Pons (tissue), 1 donor: ENCODE measurements at regions not wholly inside any gene's neighbourhood (a gene's known extent, or its start where the extent isn't known, plus 50 kb on each side); places are given as distances from the start of the nearest gene placed in this dataset.

Experiments
- DNase-seq: peaks from one replicate; pipeline ENCODE4 v3.0.0-alpha.2; 2016; ENCODE audit warnings: low spot score

DNA sequence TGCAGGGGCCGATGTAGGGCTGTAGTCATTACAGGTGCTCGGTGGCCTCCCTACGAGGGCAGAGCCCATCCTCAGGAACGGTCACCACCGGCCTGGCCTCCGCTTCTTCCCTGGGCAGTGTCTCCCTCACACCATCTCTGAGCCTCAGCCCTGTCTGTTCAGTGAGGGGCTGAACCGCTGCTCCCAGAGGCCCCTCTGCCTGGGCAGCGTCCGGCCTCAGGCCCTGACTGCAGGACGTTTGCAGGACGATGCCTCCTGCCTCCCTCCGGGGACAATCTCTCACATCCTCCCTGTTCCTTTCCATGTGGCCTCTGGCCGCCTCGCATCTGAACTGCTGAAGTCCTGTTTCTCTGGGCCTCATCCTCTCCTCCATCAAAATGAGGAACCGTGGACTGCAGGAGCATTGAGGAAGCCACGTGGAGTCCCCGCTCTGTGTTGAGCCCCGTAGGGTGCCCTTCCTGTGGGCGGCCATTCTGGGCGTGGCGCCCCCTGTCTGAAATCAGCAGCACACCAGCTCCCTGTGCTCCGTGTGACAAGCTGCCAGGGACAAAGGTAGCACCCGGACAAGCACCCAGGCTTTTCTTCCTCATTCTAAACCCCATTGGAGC, 933.5 kb downstream of the BRD1 start:
- no peak for DNase-seq

DNA sequence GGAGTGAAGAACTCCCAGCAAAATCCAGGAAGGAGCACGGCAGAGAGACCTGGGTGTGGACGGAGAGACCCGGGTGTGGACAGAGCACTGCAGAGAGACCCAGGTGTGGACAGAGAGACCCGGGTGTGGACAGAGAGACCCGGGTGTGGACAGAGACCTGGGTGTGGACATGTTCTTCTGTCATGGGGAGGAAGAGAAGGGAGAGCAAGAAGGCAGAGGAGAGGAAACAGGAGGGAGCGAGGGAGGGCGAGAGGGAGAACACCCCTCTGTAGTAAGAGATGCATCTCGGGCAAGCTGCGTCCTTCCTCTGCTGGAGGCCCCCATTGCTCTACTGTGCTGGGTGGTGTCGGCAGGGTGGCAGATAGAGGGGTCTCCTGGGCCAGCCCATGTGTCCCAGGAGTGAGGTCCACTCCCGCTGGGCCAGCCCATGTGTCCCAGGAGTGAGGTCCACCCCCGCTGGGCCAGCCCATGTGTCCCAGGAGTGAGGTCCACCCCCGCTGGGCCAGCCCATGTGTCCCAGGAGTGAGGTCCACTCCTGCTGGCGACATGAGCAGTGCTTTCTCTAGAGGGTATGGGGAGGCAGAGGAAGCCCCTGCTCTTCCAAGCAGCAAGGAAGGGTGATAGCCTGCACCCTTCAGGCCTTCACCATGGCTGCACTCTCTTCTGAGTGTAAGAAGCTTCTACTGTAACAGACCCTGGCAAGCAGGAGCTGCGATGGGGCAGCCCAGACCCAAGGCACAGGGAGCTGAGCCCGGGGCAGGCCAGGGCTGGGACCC, 934.2 kb downstream of the BRD1 start:
- DNase-seq: no peak

DNA sequence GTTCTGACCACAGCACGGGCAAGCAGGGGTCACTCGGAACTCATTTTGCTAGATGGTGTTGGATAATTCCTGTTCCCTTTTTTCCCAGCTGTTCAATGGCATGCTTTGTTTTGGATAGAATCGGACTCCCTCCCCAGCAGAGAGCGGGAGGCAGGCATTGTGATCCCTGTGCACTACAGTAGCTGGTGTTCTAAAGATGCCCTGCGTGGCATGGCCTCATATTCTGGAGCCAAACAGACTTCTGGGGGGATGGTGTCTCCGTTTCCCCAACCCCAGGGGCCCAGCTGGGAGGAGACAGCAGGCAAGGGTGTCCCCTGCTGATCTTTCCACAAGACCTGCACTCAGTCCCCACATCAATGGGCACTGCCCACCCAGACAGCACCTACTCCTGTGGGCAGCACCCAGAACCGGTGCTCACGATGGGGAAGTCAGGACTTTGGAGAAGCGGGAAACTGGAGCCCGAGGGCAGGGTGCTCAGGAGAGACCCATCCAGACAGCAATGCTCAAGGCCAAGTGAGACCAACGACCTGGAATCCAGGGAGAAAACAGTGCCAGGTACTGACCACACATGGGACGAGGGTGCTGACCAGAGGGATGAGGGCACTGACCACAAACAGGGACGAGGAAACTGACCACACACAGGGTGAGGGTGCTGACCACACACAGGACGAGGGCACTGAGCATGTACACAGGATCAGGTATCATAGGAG, 934.9 kb downstream of the BRD1 start:
- DNase-seq: peak; percentile 85

DNA sequence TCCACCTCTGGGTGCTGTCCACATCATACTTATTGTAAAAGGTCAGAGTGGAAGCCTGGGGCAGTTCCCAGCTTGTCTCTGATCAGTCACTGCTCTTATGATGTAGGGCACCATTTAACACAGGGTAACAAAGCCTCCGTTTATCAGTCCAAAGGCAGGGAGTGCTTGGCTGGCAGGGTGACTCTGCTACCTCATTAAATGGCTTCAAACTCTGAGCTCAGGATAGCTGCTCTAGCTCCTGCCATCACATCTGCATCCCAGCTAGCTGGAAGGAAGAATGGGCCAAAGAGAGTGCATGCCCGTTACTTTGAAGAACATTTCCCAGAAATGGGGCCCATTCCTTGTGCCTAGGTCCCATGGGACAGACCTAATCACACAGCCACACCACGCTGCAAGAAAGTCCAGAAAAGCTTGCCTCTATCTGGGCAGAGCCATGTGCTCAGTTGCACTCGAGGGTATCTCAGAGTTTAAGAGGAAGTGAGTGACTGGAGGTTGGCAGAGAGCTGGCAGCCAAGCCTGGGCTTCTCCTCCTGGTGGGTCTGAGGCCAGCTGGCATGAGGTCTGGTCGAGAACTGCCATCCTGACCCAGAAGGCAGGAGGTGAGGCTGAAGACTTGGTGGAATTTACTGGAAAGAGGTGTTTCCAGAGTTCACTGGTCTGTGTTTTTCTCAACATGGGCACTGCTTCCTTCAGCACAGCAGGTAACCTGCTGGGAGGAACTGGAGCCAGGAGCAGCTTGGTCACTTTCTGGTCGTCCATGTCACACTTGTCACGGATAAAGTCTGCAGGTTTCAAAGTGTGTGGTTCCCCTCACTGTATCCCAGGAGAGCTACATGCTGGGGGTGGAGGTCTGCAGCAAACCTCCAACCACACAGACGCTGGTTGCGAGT, 935.7 kb downstream of the BRD1 start:
- no peak for DNase-seq

DNA sequence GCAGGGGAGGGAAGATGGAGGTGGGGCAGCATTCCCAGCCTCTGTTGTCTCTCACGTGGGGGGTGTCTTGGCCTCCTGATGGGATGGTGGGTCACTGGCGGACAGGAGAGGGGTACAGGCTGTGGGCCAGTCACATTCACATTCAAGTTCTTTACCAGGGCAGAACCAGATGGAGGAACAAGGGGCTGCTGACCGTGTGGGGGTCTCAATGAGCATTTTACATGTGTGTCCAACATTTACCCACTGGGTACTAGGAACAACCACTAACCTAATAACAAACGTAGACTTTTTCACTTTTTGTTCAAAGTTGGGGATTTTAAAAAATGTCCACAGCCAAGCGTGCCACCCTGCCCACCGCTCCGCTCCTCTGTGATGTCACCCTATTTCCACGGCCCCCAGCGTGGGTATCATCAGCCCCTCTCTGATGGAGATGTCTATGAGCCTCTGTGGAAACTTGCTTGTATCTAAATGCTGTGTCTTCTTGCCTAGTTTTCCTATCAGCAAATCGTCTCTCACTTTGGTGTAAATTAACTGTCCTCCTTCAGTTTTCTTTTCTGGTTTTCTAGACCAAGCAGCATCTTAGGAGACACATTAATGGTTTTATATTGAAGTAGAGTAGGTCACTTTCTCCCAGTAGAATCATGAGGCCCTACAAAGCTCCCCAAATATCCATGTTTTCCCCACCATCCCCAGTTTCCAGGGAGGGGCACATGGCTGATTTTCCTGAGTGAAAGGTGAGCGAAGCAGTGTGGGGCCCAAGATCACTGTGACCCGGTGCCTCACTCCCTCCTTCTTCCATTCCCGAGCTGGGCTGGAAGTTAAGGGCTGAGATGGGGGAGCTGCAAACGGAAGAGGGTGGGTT, 936.7 kb downstream of the BRD1 start:
- DNase-seq: no peak

DNA sequence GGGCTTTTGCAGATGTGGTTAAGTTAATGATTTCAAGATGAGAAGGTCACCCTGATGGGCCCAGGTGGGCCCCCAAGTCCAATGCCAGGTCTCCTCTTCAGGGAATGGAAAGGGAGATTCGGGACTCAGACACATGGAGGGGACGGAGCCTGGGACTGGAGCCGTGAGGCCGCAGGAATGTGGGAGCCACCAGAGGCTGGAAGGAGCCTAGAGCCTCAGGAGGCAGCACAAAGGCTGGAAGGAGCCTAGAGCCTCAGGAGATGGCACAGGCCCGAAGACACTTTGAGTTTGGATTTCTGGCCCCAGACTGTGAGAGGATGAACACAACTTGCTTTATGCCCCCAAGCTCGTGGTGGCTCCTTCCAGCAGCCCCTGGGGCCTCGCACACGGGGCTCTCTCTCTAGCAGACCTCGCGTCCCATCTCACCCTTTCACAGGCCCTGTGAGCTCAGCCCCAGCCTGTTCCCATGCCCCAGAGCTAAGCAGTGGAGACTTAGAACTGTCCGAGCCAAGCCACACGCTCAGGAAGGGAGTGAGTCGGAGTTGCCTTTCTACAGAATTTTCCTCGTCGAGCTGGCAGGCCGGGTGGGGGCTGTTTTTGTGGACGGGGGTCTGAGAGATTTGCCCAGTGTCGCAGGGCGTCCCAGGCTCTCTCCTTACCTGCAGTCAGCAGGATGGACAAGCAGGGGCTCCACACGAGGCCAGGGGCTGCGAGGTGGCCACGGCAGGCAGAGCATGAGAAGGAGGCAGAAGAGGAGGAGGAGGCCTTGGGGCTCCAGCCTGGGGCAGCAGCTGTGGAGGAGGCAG, 937.6 kb downstream of the BRD1 start:
- DNase-seq: no peak

DNA sequence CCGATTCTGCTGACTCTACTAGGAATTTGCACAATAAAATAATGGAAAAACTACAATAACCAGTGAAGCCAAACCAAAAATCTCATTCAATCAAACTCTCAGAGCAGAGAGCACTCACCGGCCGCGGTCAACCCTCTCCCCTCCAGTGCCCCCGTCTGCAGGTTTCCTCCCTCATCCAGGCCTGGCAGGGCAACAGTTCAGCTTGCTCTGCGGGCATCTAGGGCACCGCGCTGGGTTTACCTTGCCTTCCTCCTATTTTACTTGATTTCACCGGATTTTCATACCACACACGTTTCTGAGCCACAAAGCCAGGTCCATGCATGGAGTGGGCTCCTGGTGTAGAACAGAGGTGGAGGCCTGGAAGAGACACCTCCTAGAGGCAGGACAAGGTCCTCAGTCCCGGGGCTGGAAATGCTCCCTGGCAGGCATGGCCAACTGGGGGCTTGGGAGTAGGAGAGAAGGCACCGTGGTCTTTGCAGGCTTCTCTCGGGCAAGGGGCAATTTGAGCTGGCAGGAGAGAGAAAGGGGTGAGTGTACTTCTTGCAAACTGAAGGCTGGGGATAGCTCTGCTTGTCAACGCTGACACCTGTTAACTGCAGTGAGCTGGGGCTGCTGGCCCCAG, 938.4 kb downstream of the BRD1 start:
- DNase-seq: no peak

DNA sequence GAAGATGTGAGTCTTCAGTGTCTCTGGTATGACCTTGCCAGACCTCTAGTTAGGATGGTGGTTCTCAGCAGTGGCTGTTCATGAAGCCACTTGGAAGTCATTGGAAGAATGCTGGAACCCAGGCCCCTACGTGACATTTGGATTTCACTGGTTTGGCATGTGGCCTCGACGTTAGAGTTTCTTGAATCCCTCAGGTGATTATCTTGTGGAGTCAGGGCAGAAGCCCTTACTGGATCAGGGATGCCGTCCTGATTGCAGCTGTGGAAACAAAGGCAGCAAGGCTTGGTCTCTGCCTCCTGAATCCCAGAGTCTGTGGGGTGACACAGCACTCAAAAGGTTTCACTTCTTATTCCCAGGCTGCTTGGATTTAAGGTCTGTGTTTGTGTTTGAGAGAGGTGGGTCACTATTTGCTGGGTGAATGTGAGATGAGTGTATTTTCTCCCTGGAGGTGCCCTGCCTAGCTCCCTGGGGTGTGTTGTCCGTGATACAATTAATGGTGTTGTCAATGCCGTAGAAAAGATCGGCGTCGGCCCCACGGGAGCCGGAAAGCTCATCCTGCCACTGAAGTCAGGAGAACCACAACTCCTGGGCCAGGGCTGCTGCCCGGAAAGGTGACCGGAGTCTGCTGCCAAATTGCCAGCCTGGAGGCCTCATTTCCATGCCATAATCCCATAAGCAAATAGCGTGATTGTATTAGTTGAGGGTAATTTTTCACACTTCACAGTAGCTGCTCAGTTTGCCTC, 939.0 kb downstream of the BRD1 start:
- no peak for DNase-seq

DNA sequence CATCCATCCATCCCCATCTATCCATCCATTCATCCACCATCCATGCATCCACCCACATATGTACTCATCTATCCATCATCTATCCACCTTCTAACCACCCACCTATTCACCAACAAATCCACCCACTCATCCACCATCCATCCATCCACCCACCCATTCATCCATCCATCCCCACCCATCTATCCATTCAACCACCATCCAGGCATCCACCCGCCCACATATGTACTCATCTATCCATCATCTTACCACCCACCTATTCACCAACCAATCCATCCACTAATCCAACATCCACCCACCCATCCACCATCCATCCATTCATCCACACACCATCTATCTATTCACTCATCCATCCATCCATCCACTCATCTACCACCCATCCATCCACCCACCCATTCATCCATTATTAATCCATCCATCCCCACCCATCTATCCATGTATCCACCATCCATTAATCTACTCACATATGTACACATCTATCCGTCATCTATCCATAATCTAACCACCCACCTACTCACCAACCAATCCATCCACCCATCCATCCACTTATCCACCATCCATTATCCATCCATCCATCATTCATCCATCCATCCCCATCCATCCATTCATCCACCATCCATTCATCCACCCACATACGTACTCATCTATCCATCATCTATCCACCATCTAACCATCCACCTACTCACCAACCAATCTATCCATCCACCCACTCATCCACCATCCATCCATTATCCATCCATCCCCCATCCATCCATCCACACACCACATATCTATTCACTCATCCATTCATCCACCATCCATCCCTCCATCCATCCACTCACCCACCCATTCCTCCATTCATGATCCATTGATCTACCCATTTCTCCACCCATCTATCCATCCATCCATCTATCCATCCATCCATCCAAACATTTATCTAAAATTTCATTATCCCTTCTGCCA, 940.0 kb downstream of the BRD1 start:
- DNase-seq: no peak

DNA sequence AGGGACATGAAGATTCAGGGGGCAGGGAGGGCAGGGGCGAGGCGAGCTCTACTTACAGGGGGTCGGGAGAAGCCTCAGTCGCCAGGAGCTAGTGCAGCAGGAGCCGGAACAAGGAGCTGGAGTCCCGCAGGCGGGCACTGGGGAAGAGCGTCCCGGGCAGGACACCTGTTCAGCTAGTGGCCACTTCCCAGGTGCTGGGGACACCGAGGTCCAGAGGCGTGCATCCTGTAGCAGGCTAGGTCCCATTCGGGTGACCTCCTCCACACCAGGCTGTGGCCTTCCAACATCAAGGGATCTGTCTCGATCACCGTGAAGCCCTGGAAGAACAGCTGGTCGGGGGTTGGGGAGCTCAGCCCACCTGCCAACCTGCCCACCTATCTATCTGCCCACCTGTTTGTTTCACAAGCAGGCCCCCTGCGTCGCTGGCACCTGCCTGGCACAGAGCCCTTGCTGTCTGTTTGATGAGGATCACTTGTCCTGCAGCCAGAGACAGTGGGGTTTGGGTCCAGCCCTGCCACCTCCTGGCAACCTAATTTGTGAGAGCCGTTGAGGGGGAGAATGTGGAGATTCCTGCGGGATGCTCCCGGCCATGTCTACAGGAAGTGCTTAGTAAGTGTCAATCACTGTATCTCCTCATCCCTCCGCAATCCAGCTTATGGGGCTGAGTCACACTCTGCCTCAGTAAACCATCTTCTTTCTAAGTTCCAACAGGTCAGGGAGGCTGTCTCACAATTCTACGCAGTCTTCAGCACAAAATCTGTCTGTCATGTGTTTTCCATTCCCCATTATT, 940.9 kb downstream of the BRD1 start:
- no peak for DNase-seq

DNA sequence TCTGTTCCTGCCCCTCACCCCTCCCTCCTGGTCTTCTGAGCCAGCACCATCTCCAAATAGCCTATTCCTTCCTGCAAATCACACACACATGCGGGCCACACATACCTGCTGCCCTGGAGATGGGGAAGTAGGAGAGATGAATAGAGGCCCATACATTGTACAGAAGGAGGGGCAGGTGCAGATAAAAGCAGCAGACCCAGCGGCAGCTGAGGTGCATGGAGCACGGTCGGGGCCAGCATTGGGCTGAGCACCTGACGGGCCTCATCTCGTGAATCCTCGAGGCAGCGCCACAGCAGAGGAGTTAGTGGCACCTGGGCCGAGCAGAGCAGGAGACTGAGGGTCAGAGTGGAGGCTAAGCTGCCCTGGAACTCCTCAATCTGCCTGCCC, 941.8 kb downstream of the BRD1 start:
- DNase-seq: no peak

DNA sequence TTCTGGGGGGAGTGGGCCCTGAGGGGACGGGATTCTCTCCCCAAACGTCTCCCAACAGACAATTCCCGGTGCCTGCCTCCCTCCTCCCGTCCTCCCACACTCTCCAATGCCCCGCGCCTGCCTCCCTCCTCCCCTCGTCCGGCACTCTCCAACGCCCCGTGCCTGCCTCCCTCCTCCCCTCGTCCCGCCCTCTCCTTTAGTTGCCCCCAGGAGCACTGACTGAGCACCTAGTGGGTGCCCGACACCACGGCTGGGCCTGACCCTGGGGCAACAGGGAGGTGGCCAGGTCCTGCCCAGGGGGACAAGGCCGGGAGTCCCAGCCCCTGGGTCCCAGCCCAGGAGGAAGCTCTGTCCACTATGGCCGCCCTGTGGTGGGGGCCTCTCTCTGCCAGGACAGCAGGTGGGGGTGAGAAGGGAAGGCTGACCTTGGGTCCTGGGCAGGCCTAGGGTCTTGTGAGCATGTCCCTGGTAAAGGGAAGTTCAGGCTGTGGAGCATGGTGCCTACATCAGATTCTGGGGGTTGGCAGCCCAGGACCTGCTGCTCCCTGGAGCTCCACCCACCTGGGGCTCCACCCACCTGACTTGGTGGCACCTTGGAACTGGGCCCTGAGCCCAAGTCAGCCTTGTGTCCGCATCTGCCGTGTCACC, 942.3 kb downstream of the BRD1 start:
- no peak for DNase-seq

DNA sequence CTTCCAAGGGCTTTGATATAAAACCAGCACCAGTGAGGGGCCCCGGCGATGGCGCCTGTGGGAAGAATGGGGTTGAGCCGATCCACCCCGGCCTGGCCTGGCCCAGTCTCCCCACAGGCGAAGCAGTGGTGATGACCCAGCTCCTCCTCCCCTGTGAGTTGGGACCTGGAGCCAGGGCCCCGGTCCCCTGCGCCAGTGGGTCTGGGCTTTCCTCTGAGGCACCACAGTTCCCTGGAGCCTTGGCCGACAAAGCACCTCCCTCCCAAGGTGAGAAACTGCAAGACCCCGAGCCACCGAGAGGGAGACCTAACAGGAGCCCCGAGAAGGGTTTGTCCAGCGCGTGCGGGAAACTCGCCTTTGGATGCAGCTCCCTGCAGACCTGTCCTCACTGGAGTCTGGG, 942.9 kb downstream of the BRD1 start:
- DNase-seq: no peak

DNA sequence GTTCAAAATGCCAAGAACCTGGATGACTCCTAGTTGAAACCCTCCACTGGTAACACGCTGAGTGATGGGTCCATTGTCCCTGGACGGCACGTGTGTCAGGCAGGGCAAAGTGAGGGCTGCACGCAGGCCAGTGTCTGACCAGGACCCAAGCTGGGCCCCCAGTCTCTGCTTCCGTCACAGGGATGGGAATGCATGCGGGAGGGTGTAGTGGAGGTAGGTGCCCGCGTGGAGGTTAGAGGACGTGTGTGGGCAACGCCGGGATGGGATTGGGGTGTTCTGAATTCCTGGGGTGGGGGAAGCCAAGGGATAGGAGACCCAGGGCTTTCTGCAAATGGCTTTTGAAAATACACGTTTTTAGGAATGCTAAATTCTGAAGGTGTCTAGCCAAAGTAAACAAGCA, 943.3 kb downstream of the BRD1 start:
- DNase-seq: no peak

DNA sequence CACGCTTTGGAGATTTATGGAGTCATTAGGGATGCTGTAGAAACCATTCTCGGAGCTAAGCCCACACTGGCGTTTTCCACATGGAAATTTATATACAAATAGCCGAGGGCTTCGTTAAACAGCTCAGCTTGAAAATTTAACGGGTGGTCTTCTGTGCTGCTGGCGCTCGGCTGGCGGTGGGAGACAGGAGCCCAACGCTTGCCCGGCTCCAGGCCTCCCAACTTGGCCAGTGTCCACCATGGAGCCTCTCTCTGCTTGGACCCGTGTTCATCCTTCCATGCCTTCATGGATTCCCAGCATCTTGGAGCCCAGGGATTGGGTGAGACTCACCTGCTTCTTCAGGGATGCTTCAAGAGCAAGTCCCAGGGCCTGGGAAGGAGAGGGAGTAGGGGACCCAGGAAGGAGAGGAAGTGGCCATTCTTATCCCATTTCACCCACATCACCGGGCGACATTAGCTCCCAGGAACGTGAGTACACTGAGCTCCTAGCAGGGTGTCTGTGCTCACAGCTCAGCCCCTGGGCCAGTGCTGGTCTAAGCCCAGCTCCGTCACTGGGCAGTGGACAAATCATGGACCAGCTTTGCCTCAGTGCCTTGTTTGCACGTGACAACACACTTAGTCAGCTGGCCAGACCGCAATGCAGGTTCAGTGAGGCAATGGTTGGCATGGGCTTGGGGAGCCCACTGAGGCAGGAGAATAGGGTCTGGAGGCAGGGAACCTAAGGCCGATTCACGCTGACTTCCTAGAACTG, 944.3 kb downstream of the BRD1 start:
- DNase-seq: no peak

DNA sequence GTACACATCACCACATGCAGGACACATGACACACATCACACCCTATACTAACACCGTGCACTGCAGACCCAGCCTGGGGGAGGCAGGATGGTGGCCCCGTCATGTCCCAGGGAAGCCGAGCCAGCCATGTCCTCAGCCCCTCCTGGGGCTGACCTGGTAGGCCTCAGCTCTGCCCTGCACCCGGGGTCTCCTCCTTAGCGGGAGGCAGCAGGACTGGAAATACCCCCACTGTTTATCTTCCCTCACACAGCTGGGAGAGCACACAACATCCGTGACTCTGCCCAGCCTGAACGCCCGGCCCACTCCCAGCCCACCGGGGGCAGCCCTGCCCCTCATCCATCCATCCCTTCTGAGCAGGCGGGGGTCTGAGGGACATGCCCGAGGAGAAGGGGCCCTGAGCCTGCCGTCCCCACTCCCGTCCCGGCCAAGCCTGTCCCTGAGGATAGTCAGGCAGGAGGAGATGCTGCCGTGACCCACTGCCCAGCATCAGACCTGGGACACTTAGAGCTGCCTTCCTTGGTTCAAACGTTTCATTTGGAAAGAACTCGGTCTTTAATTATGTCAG, 945.0 kb downstream of the BRD1 start:
- no peak for DNase-seq
